Astrocyte of the cerebellum (primary cell): ENCODE measurements at regions not wholly inside any gene's neighbourhood (a gene's known extent, or its start where the extent isn't known, plus 50 kb on each side); places are given as distances from the start of the nearest gene placed in this dataset.

Experiments used
- DNase-seq: peaks from one replicate; pipeline ENCODE4 v3.0.0-alpha.2; 2011; ENCODE audit warnings: low read depth
- H3K4me3 ChIP-seq: 2 replicates; pipeline ENCODE4 v1.5.1; 2011; ENCODE audit warnings: mild to moderate bottlenecking, low read depth, low read length, moderate library complexity
- in situ Hi-C: cut with HindIII; loops from 2 replicates; pipeline ENCODE4 v1.10.0; 2017; ENCODE audit warnings: low sequenced_read_pairs
- TF ChIP-seq, protein P1 (sequence below): IDR thresholded peaks from 2 replicates; pipeline ENCODE4 v1.5.1; 2012; ENCODE audit warnings: low read length, low read depth, moderate library complexity, mild to moderate bottlenecking; ENCODE audit errors: missing control alignments

- H3K4me3 ChIP-seq, result no peak overlapping the region
- DNase-seq, result no peak
- in situ Hi-C loops, result no loop called here
- TF ChIP-seq, protein P1, sequence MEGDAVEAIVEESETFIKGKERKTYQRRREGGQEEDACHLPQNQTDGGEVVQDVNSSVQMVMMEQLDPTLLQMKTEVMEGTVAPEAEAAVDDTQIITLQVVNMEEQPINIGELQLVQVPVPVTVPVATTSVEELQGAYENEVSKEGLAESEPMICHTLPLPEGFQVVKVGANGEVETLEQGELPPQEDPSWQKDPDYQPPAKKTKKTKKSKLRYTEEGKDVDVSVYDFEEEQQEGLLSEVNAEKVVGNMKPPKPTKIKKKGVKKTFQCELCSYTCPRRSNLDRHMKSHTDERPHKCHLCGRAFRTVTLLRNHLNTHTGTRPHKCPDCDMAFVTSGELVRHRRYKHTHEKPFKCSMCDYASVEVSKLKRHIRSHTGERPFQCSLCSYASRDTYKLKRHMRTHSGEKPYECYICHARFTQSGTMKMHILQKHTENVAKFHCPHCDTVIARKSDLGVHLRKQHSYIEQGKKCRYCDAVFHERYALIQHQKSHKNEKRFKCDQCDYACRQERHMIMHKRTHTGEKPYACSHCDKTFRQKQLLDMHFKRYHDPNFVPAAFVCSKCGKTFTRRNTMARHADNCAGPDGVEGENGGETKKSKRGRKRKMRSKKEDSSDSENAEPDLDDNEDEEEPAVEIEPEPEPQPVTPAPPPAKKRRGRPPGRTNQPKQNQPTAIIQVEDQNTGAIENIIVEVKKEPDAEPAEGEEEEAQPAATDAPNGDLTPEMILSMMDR, result no peak
Measured at GRCh38 chr13:76129305-76130000, 493.3 kb downstream of the LMO7 start.

GRCh38 chr13:76127922-76128321 lies 491.8 kb downstream of the LMO7 start:
- TF ChIP-seq, protein P1, result no peak
- H3K4me3 ChIP-seq, result no peak overlapping the region
- in situ Hi-C loops, result no loop called here
- DNase-seq, result no peak

- no peak for DNase-seq
- in situ Hi-C loops, result no loop called here
- TF ChIP-seq, protein P1, result no peak
- H3K4me3 ChIP-seq, result no peak overlapping the region
Measured at GRCh38 chr13:76123548-76123947, 487.4 kb downstream of the LMO7 start.

DNA sequence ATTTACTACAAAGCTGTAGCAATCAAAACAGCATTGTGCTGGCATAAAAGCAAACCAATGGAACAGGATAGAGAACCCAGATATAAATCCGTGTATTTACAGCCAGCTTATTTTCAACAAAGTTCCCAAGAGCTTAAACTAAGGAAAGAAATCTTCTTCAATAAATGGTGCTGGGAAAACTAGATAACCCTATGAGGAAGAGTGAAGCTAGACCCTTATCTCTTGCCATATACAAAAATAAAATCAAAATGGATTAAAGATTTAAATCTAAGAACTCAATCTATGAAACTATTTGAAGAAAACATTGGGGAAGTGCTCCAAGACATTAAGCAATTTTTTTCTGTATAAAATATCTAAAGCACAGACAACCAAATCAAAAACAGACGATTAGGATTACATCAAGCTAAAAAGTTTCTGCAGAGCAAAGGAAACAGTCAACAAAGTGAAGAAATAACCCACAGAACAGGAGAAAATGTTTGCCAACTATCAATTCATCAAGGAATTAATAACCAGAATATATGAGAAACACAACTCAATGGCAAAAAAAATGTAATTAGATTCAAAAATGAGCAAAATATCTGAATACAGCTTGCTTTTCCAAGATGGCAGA lies 480.7 kb downstream of the LMO7 start:
- no peak overlapping the region for H3K4me3 ChIP-seq
- DNase-seq, result no peak
- in situ Hi-C loops, result no loop called here
- TF ChIP-seq, protein P1, result no peak

GRCh38 chr13:76106763-76107162 lies 470.6 kb downstream of the LMO7 start:
- no peak overlapping the region for H3K4me3 ChIP-seq
- no peak for DNase-seq
- TF ChIP-seq, protein P1, result no peak
- in situ Hi-C loops, result no loop called here

GRCh38 chr13:76094645-76095044 lies 458.5 kb downstream of the LMO7 start:
- TF ChIP-seq, protein P1, result no peak
- DNase-seq, result no peak
- no peak overlapping the region for H3K4me3 ChIP-seq
- in situ Hi-C loops, result no loop called here
